OCI-LY3 (cell line): ENCODE measurements at regions not wholly inside any gene's neighbourhood (a gene's known extent, or its start where the extent isn't known, plus 50 kb on each side); places are given as distances from the start of the nearest gene placed in this dataset.

ENCODE experiments used
- H2AFZ ChIP-seq: fragments of 200-600, 300-600 bp; shearing (Covaris generic); 2 replicates; pipeline ENCODE4 v1.6.0; 2014; ENCODE audit warnings: antibody characterized with exemption, low read depth, low read length
- H3K27ac ChIP-seq: fragments of 200-600, 300-600 bp; sonication (generic); 2 replicates; pipeline ENCODE4 v1.5.1; 2014; ENCODE audit warnings: mild to moderate bottlenecking, low read length, moderate library complexity, mixed read lengths
- H3K27me3 ChIP-seq: fragments of 200-600, 300-600 bp; sonication (generic); 2 replicates; pipeline ENCODE4 v1.6.1; 2014; ENCODE audit warnings: low read depth, low read length, mixed read lengths
- H3K36me3 ChIP-seq: fragments of 200-600, 300-600 bp; sonication (generic); replicated peaks from 2 replicates; pipeline ENCODE3; 2014; ENCODE audit warnings: low read depth, low read length, mixed read lengths
- H3K4me1 ChIP-seq: fragments of 300-600, 200-600 bp; sonication (generic); 2 replicates; pipeline ENCODE4 v1.6.1; 2014; ENCODE audit warnings: low read length, mixed read lengths
- H3K4me2 ChIP-seq: fragments of 200-600, 300-600 bp; sonication (generic); 2 replicates; pipeline ENCODE4 v1.6.1; 2014; ENCODE audit warnings: low read length, mixed read lengths
- H3K4me3 ChIP-seq: fragments of 300-600, 200-600 bp; sonication (generic); 2 replicates; pipeline ENCODE4 v1.5.1; 2014; ENCODE audit warnings: antibody characterized with exemption, mild to moderate bottlenecking, low read length, moderate library complexity
- H3K79me2 ChIP-seq: fragments of 300-600, 200-600 bp; shearing (Covaris generic); 2 replicates; pipeline ENCODE4 v1.6.1; 2014; ENCODE audit warnings: mild to moderate bottlenecking, low read length, mixed read lengths
- H3K9ac ChIP-seq: fragments of 300-600, 200-600 bp; shearing (Covaris generic); 2 replicates; pipeline ENCODE4 v1.6.0; 2014; ENCODE audit warnings: mild to moderate bottlenecking, low read length, moderate library complexity
- H3K9me3 ChIP-seq: fragments of 200-600, 300-600 bp; shearing (Covaris generic); 2 replicates; pipeline ENCODE4 v1.6.1; 2014; ENCODE audit warnings: low read length, mixed read lengths; ENCODE audit not compliant: insufficient read depth
- H4K20me1 ChIP-seq: fragments of 200-600, 300-600 bp; sonication (generic); 2 replicates; pipeline ENCODE4 v1.6.1; 2016; ENCODE audit warnings: low read length, mixed read lengths; ENCODE audit not compliant: insufficient read depth
- CTCF ChIP-seq: fragments of 200-600, 300-600 bp; sonication (generic); IDR thresholded peaks from 2 replicates; pipeline ENCODE4 v1.5.1; 2014; ENCODE audit warnings: antibody characterized with exemption, low read length, low read depth
- EZH2phosphoT487 ChIP-seq: fragments of 200-600 bp; shearing (Covaris generic); IDR thresholded peaks from 2 replicates; pipeline ENCODE4 v1.6.1; 2018; ENCODE audit warnings: antibody characterized with exemption, mixed run types, low read depth

GRCh38 chr20:12161734-12162133 lies 244.0 kb downstream of the BTBD3 start:
- Histone ChIP-seq H3K4me3 (no peak overlapping the region), H3K27ac (no peak overlapping the region), H3K9ac (no peak overlapping the region), H3K36me3 (no peaks in the 10 kb centered on the region), H3K27me3 (no peaks in the 10 kb centered on the region), H3K79me2 (no peaks in the 10 kb centered on the region), H4K20me1 (no peaks in the 10 kb centered on the region), H3K9me3 (no peaks in the 10 kb centered on the region), H3K4me2 (no peak overlapping the region), H2AFZ (no peak overlapping the region), H3K4me1 (no peaks in the 10 kb centered on the region)
- TF ChIP-seq CTCF (no peak), EZH2phosphoT487 (no peak)

- H2AFZ ChIP-seq, result no peak overlapping the region
Measured at GRCh38 chr20:12166053-12166717, 248.5 kb downstream of the BTBD3 start.

GRCh38 chr20:12170406-12170805 lies 252.7 kb downstream of the BTBD3 start:
- no peak overlapping the region for H2AFZ ChIP-seq
- no peak overlapping the region for H3K4me3 ChIP-seq
- 0 out of 2 replicates have a peak, but pooled peaks cover 5% of the 10 kb centered on the region for H3K9me3 ChIP-seq
- H3K4me2 ChIP-seq, result no peak overlapping the region
- no peaks in the 10 kb centered on the region for H3K79me2 ChIP-seq
- H3K4me1 ChIP-seq, result no peaks in the 10 kb centered on the region
- no peaks in the 10 kb centered on the region for H3K36me3 ChIP-seq
- no peak overlapping the region for H3K9ac ChIP-seq
- no peaks in the 10 kb centered on the region for H3K27me3 ChIP-seq
- no peak for TF ChIP-seq EZH2phosphoT487
- TF ChIP-seq CTCF, result no peak
- no peaks in the 10 kb centered on the region for H4K20me1 ChIP-seq
- no peak overlapping the region for H3K27ac ChIP-seq

More at GRCh38 chr20:12166053-12166717, 248.5 kb downstream of the BTBD3 start:
- TF ChIP-seq EZH2phosphoT487 (no peak), CTCF (no peak)
- Histone ChIP-seq H3K79me2 (no peaks in the 10 kb centered on the region), H3K36me3 (no peaks in the 10 kb centered on the region), H4K20me1 (no peaks in the 10 kb centered on the region), H3K4me2 (no peak overlapping the region), H3K4me3 (no peak overlapping the region), H3K4me1 (no peaks in the 10 kb centered on the region), H3K9me3 (0 out of 2 replicates have a peak, but pooled peaks cover 5% of the 10 kb centered on the region), H3K27ac (no peak overlapping the region), H3K27me3 (no peaks in the 10 kb centered on the region), H3K9ac (no peak overlapping the region)

- Histone ChIP-seq H3K27ac (no peak overlapping the region), H3K27me3 (no peaks in the 10 kb centered on the region), H3K9ac (no peak overlapping the region), H2AFZ (no peak overlapping the region), H3K36me3 (no peaks in the 10 kb centered on the region), H3K4me1 (no peaks in the 10 kb centered on the region), H3K4me3 (no peak overlapping the region), H3K79me2 (no peaks in the 10 kb centered on the region), H3K9me3 (0 out of 2 replicates have a peak, but pooled peaks cover 5% of the 10 kb centered on the region), H4K20me1 (no peaks in the 10 kb centered on the region), H3K4me2 (no peak overlapping the region)
- TF ChIP-seq CTCF (no peak), EZH2phosphoT487 (no peak)
Measured at GRCh38 chr20:12171923-12172524, 254.3 kb downstream of the BTBD3 start.
